K562 (cell line): ENCODE measurements at regions not wholly inside any gene's neighbourhood (a gene's known extent, or its start where the extent isn't known, plus 50 kb on each side); places are given as distances from the start of the nearest gene placed in this dataset.

ENCODE experiments used
- ATAC-seq: fragments of 200-7000 bp; cut with Tn5 transposase; 3 replicates; pipeline ENCODE4 v1.9.1; 2020; ENCODE audit warnings: moderate library complexity
- BruUV-seq: library from RNA; stranded (reverse); fragments of 400-500 nt; replicated peaks from 2 replicates; lab custom pipeline; 2021; lab: Mats Ljungman, UMichigan
- CTCF ChIA-PET: fragments of 300-600 bp; formaldehyde crosslinking; extraction: SDS; loops from one replicate; lab custom pipeline; 2021; ENCODE audit warnings: low intra/inter-chr PET ratio; lab: Yijun Ruan, JAX
- POLR2A ChIA-PET: fragments of 300-600, 350-650 bp; sonication (Branson Sonifier 250); formaldehyde crosslinking; extraction: SDS; loops from one replicate; lab custom pipeline; 2021; ENCODE audit warnings: antibody characterized with exemption, inconsistent platforms; lab: Yijun Ruan, JAX
- DNase-seq, 4 experiments: peaks; one replicate each; pipeline versions ENCODE4 v3.0.0 to v3.0.0-alpha.2; 2011 to 2018; ENCODE audit warnings: low spot score in 3 of 4, mixed read lengths in 3 of 4; ENCODE audit errors: extremely low read depth in 1 of 4
- FAIRE-seq: peaks from 2 replicates; lab custom pipeline; 2011; peaks lifted over from hg19 to GRCh38; lab: Jason Lieb, UNC
- H2AFZ ChIP-seq: 2 replicates; pipeline ENCODE4 v1.6.0; 2011; ENCODE audit warnings: low read depth, low read length, control low read depth, inconsistent platforms
- H3K27ac ChIP-seq: fragments of 200-600 bp; 3 replicates; pipeline ENCODE4 v1.8.0; 2011; ENCODE audit warnings: low read depth, mild to moderate bottlenecking, control low read depth, inconsistent platforms, low read length, moderate library complexity, mixed read lengths; ENCODE audit errors: extremely low read depth
- H3K27me3 ChIP-seq, 2 experiments: fragments of 300-600 bp in 1 of 2; 2 replicates in 1 of 2; 3 replicates in 1 of 2; pipeline versions ENCODE4 v1.6.0 to v1.8.0; 2011; ENCODE audit warnings: inconsistent platforms in 2 of 2, low read length in 2 of 2, mild to moderate bottlenecking in 1 of 2, mixed read lengths in 1 of 2, moderate library complexity in 1 of 2; ENCODE audit not compliant: control insufficient read depth in 2 of 2, insufficient read depth in 2 of 2
- H3K36me3 ChIP-seq: fragments of 300-600 bp; 3 replicates; pipeline ENCODE4 v1.8.0; 2011; ENCODE audit warnings: mild to moderate bottlenecking, low read length, inconsistent platforms; ENCODE audit not compliant: control insufficient read depth, insufficient read depth
- H3K4me1 ChIP-seq, 2 experiments: fragments of 200-600 bp in 1 of 2; replicated peaks in 1 of 2; 2 replicates in 1 of 2; 3 replicates in 1 of 2; pipeline versions ENCODE4 v1.5.1 to v1.8.0; 2011; ENCODE audit warnings: inconsistent platforms in 2 of 2, low read length in 2 of 2, mild to moderate bottlenecking in 1 of 2, mixed read lengths in 1 of 2, moderate library complexity in 1 of 2; ENCODE audit not compliant: control insufficient read depth in 2 of 2, insufficient read depth in 2 of 2
- H3K4me2 ChIP-seq: 2 replicates; pipeline ENCODE4 v1.6.1; 2011; ENCODE audit warnings: low read length, control low read depth, inconsistent platforms, mixed read lengths; ENCODE audit not compliant: insufficient read depth
- H3K4me3 ChIP-seq: fragments of 200-600 bp; sonication (generic), shearing (Covaris generic); 2 replicates; pipeline ENCODE4 v1.5.1; 2016; ENCODE audit warnings: control low read depth, inconsistent platforms
- H3K79me2 ChIP-seq: fragments of 200-600 bp; 3 replicates; pipeline ENCODE4 v1.8.0; 2011; ENCODE audit warnings: low read length, inconsistent platforms; ENCODE audit not compliant: control insufficient read depth, insufficient read depth
- H3K9ac ChIP-seq, 2 experiments: 2 replicates each; pipeline versions ENCODE4 v1.6.0 to v1.6.1; 2011; ENCODE audit warnings: low read depth in 2 of 2, low read length in 2 of 2, control low read depth in 1 of 2, inconsistent platforms in 1 of 2, mild to moderate bottlenecking in 1 of 2, mixed read lengths in 1 of 2; ENCODE audit not compliant: insufficient read depth in 1 of 2
- H3K9me1 ChIP-seq: one replicate; pipeline ENCODE4 v1.6.0; 2011; ENCODE audit warnings: inconsistent platforms, mild to moderate bottlenecking, low read length, moderate library complexity; ENCODE audit not compliant: control insufficient read depth, insufficient read depth
- H3K9me3 ChIP-seq: replicated peaks from 2 replicates; pipeline ENCODE4 v1.5.1; 2011; ENCODE audit warnings: low read depth, low read length, inconsistent platforms; ENCODE audit not compliant: control insufficient read depth, insufficient read depth
- H4K20me1 ChIP-seq: replicated peaks from 2 replicates; pipeline ENCODE4 v1.6.1; 2011; ENCODE audit warnings: low read length, inconsistent platforms, mixed read lengths; ENCODE audit not compliant: control insufficient read depth, insufficient read depth
- CHD2 ChIP-seq: IDR thresholded peaks from 2 replicates; pipeline ENCODE4 v1.6.1; 2011; ENCODE audit warnings: low read depth, low read length
- DLX4 ChIP-seq: fragments of 250-450 bp; sonication (Bioruptor Pico); IDR thresholded peaks from 2 replicates; pipeline ENCODE4 v1.6.1; 2021; ENCODE audit warnings: mild to moderate bottlenecking
- IRF2 ChIP-seq: sonication (generic); formaldehyde crosslinking; IDR thresholded peaks from 2 replicates; pipeline ENCODE4 v1.8.1; 2022; ENCODE audit warnings: mild to moderate bottlenecking, missing genetic modification reagents
- MITF ChIP-seq: IDR thresholded peaks from 2 replicates; pipeline ENCODE4 v1.6.1; 2014; ENCODE audit warnings: antibody characterized with exemption
- PRPF4 ChIP-seq: fragments of 200-400 bp; formaldehyde crosslinking; IDR thresholded peaks from one replicate; pipeline ENCODE4 v1.6.1; 2017; ENCODE audit warnings: low read length, low read depth, mild to moderate bottlenecking; ENCODE audit not compliant: insufficient read depth, poor library complexity, severe bottlenecking
- SAFB ChIP-seq: fragments of 200-400 bp; formaldehyde crosslinking; IDR thresholded peaks from 2 replicates; pipeline ENCODE4 v1.6.1; 2017; ENCODE audit warnings: low read depth, low read length, borderline replicate concordance
- ZC3H8 ChIP-seq: fragments of 450-650 bp; IDR thresholded peaks from 2 replicates; pipeline ENCODE4 v1.6.1; 2017
- WGBS: fragments of 100-300 bp; shearing (Covaris generic); methylation state at CpG from one replicate; pipeline ENCODE4 v1.1.6; 2016; ENCODE audit warnings: low coverage, mixed read lengths; ENCODE audit not compliant: insufficient coverage; ENCODE audit errors: missing lambda C conversion rate; 5-methylcytosine and 5-hydroxymethylcytosine counted together
- in situ Hi-C: fragments of 300-500 bp; cut with MboI; formaldehyde crosslinking; loops from 4 replicates; pipeline ENCODE4 v1.15.0; 2018; ENCODE audit warnings: inconsistent platforms, mixed read lengths
- intact Hi-C: fragments of 100-400 bp; cut with micrococcal nuclease; formaldehyde crosslinking; loops from 2 replicates; pipeline ENCODE4 v1.14.2; 2022

GRCh38 chr5:171681061-171681460, 104.6 kb upstream of the SMIM23 start:
- Histone ChIP-seq H3K36me3 (no peaks in the 10 kb centered on the region), H3K79me2 (no peaks in the 10 kb centered on the region), H3K27ac (no peak overlapping the region), H3K9me3 (no peaks in the 10 kb centered on the region), H3K4me2 (no peak overlapping the region), H2AFZ (no peak overlapping the region), H3K27me3 (peaks cover 6 to 36% of the 10 kb centered on the region in 2 experiments; a peak in 4 of 5 replicates), H3K4me3 (no peak overlapping the region), H3K9ac (no peak overlapping the region), H4K20me1 (no peaks in the 10 kb centered on the region; the same call in 1 of the 2 replicates), H3K9me1 (no peaks in the 10 kb centered on the region), H3K4me1 (no peaks in the 10 kb centered on the region)
- POLR2A ChIA-PET: interaction anchor here (0.7 kb wide), 1 partner anchor 195 kb away, joined by 3 read pairs; no protein-coding TSS in a partner anchor
- BruUV-seq: no TSS peak
- DNase-seq: no peak
- CTCF ChIA-PET: no interaction called here
- WGBS: 0% methylated on average over 4 of the region's 4 CpGs
- FAIRE-seq: no peak
- intact Hi-C loops (no loop called here), in situ Hi-C loops (no loop called here)
- no peak for ATAC-seq
- TF ChIP-seq IRF2 (CRISPR knock-in tag) (no peak), MITF (no peak), ZC3H8 (no peak), PRPF4 (no peak), CHD2 (no peak), DLX4 (CRISPR knock-in tag) (no peak), SAFB (no peak)
